ENCODE measurements at regions not wholly inside any gene's neighbourhood (a gene's known extent, or its start where the extent isn't known, plus 50 kb on each side); places are given as distances from the start of the nearest gene placed in this dataset.

DNA sequence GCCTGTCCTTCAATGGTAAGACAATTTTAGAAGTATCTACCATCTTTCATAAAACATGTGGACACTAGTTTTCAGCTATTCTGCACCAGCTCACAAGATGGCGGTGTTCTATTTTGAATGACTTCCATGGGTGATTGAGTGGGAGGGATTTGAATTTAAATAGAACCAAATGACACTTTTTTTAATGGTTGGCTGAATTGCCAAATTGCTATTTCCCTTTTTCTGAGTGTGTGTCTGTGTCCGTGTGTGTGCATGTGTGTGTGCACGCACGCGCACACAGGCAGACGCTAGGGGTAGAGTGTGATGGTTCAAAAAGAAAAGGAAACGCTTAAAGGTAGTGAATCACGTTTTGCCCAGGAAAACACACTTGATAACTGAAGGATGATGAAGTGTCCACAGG is 362.6 kb downstream of the DAD1 start:
- Histone ChIP-seq H3K27me3 (no peaks in the 10 kb centered on the region), H3K4me3 (no peak overlapping the region), H3K27ac (no peak overlapping the region), H3K36me3 (no peaks in the 10 kb centered on the region), H3K9me3 (no peaks in the 10 kb centered on the region), H3K4me1 (no peaks in the 10 kb centered on the region)
- no peak for DNase-seq (ENCODE audit: low spot score in 2 of 2)
- 71% methylated on average over 8 of the region's 8 CpGs for WGBS
- TF ChIP-seq POLR2A (IDR thresholded peaks at IDR 0.05): no peak
- no peak for TF ChIP-seq EP300 (IDR thresholded peaks at IDR 0.05)
- TF ChIP-seq CTCF (IDR thresholded peaks at IDR 0.05): no peak
- no peak for TF ChIP-seq POLR2AphosphoS5 (IDR thresholded peaks at IDR 0.05)

GRCh38 chr14:22225516-22226140 is 363.4 kb downstream of the DAD1 start:
- no peaks in the 10 kb centered on the region for H3K27me3 ChIP-seq
- DNase-seq (ENCODE audit: low spot score in 2 of 2): no peak
- WGBS: 39% methylated on average over 4 of the region's 4 CpGs
- no peak overlapping the region for H3K4me3 ChIP-seq
- H3K9me3 ChIP-seq: no peaks in the 10 kb centered on the region
- no peaks in the 10 kb centered on the region for H3K36me3 ChIP-seq
- no peak for TF ChIP-seq EP300 (IDR thresholded peaks at IDR 0.05)
- no peaks in the 10 kb centered on the region for H3K4me1 ChIP-seq
- no peak overlapping the region for H3K27ac ChIP-seq

DNA sequence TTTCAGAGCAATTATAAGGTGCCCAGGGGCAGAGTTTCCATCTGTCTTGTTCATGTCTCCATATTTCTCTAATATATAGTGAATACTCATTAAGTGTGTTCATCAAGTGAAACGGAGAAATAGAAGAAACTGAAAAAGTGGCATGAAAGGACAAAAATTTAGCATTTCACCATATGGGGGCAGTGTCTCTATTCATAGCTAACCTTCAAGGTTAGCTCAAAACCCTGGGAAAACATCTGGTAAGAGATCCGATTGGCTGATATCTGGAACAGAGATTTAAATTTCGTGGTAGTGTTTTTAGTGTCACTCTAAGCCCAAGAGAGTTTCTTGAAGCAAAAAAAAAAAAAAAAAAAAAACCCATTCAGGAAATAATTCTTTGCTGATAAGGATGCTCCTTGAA is 367.5 kb downstream of the DAD1 start:
- Histone ChIP-seq H3K27ac (no peak overlapping the region), H3K9me3 (no peaks in the 10 kb centered on the region), H3K36me3 (no peaks in the 10 kb centered on the region), H3K27me3 (no peaks in the 10 kb centered on the region), H3K4me1 (no peaks in the 10 kb centered on the region), H3K4me3 (no peak overlapping the region)
- DNase-seq (ENCODE audit: low spot score in 2 of 2): no peak
- 31% methylated on average over 3 of the region's 3 CpGs for WGBS
- no peak for TF ChIP-seq CTCF (IDR thresholded peaks at IDR 0.05)
- TF ChIP-seq EP300 (IDR thresholded peaks at IDR 0.05): no peak
- TF ChIP-seq POLR2AphosphoS5 (IDR thresholded peaks at IDR 0.05): no peak
- no peak for TF ChIP-seq POLR2A (IDR thresholded peaks at IDR 0.05)

GRCh38 chr14:22220427-22220826 is 368.6 kb downstream of the DAD1 start:
- H3K4me3 ChIP-seq: no peak overlapping the region
- no peaks in the 10 kb centered on the region for H3K9me3 ChIP-seq
- H3K4me1 ChIP-seq: no peaks in the 10 kb centered on the region
- no peaks in the 10 kb centered on the region for H3K27me3 ChIP-seq
- H3K27ac ChIP-seq: no peak overlapping the region
- no peak for TF ChIP-seq EP300 (IDR thresholded peaks at IDR 0.05)
- TF ChIP-seq POLR2A (IDR thresholded peaks at IDR 0.05): no peak
- no peak for TF ChIP-seq CTCF (IDR thresholded peaks at IDR 0.05)
- no peak for TF ChIP-seq POLR2AphosphoS5 (IDR thresholded peaks at IDR 0.05)
- DNase-seq (ENCODE audit: low spot score in 2 of 2): no peak
- WGBS: 32% methylated on average over 1 of the region's 1 CpG
- no peaks in the 10 kb centered on the region for H3K36me3 ChIP-seq

DNA sequence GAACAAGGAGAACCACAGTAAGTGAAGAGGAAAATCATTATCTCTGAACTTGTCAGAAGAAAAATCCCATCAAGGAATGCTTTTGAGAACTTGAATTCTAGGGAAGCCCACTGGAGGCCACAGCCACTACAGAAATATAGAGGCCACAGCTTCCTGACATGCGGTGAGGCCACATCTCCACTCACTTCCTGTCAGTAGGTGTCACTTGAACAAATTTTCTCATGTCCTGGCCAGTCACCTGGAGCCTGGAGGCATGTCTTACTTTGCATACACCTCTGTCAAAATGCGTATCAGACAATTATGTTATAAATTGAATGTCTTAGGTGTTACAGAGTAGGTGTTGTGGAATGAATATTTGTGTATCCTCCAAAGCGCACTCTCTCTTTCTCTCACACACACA is 370.3 kb downstream of the DAD1 start:
- DNase-seq (ENCODE audit: low spot score in 2 of 2): no peak
- WGBS: 45% methylated on average over 3 of the region's 3 CpGs

More for the DNA sequence above, 370.3 kb downstream of the DAD1 start:
- TF ChIP-seq CTCF (IDR thresholded peaks at IDR 0.05) (no peak), EP300 (IDR thresholded peaks at IDR 0.05) (no peak), POLR2AphosphoS5 (IDR thresholded peaks at IDR 0.05) (no peak)
- no peak overlapping the region for H3K27ac ChIP-seq
- H3K36me3 ChIP-seq: no peaks in the 10 kb centered on the region
- H3K9me3 ChIP-seq: no peaks in the 10 kb centered on the region
- H3K4me3 ChIP-seq: no peak overlapping the region
- no peaks in the 10 kb centered on the region for H3K4me1 ChIP-seq
- no peaks in the 10 kb centered on the region for H3K27me3 ChIP-seq
